Loucy (cell line): ENCODE measurements at regions not wholly inside any gene's neighbourhood (a gene's known extent, or its start where the extent isn't known, plus 50 kb on each side); places are given as distances from the start of the nearest gene placed in this dataset.

Experiments used
- H2AFZ ChIP-seq: fragments of 200-600 bp; sonication (generic); 2 replicates; pipeline ENCODE4 v1.6.0; 2016; ENCODE audit warnings: antibody characterized with exemption, mild to moderate bottlenecking, low read length, moderate library complexity
- H3F3A ChIP-seq: fragments of 200-600 bp; 2 replicates; pipeline ENCODE4 v1.6.0; 2016; ENCODE audit warnings: antibody characterized with exemption, low read depth, mild to moderate bottlenecking
- H3K27me3 ChIP-seq: fragments of 200-600 bp; sonication (generic); 2 replicates; pipeline ENCODE4 v1.6.1; 2014; ENCODE audit warnings: low read length, mild to moderate bottlenecking; ENCODE audit not compliant: insufficient read depth, poor library complexity, severe bottlenecking
- H3K36me3 ChIP-seq: fragments of 200-600 bp; sonication (generic); 2 replicates; pipeline ENCODE4 v1.6.1; 2016; ENCODE audit warnings: low read length; ENCODE audit not compliant: insufficient read depth
- H3K4me1 ChIP-seq: fragments of 200-600 bp; sonication (generic); 2 replicates; pipeline ENCODE4 v1.5.1; 2014; ENCODE audit warnings: low read length, mild to moderate bottlenecking; ENCODE audit not compliant: insufficient read depth, poor library complexity, severe bottlenecking
- H3K4me2 ChIP-seq: fragments of 200-600 bp; sonication (generic); 2 replicates; pipeline ENCODE4 v1.6.0; 2014; ENCODE audit warnings: antibody characterized with exemption, low read length, low read depth, mild to moderate bottlenecking; ENCODE audit not compliant: poor library complexity, severe bottlenecking
- H3K4me3 ChIP-seq: fragments of 200-600 bp; sonication (generic); 2 replicates; pipeline ENCODE4 v1.5.1; 2014; ENCODE audit warnings: low read length, mild to moderate bottlenecking, mixed read lengths; ENCODE audit not compliant: poor library complexity, severe bottlenecking
- H3K79me2 ChIP-seq: fragments of 200-600 bp; sonication (generic); 2 replicates; pipeline ENCODE4 v1.6.1; 2014; ENCODE audit warnings: low read length; ENCODE audit not compliant: insufficient read depth
- H3K9ac ChIP-seq: fragments of 200-600 bp; sonication (generic); 2 replicates; pipeline ENCODE4 v1.6.0; 2014; ENCODE audit warnings: mild to moderate bottlenecking, low read depth, low read length, moderate library complexity; ENCODE audit not compliant: poor library complexity, severe bottlenecking
- H3K9me2 ChIP-seq: fragments of 200-600 bp; sonication (generic); replicated peaks from 2 replicates; pipeline ENCODE4 v1.6.1; 2016; ENCODE audit warnings: low read depth, low read length, mixed read lengths
- H3K9me3 ChIP-seq: fragments of 200-600 bp; sonication (generic); 2 replicates; pipeline ENCODE4 v1.6.1; 2014; ENCODE audit warnings: mild to moderate bottlenecking, antibody characterized with exemption, low read length, low read depth; ENCODE audit not compliant: insufficient read depth
- H4K20me1 ChIP-seq: fragments of 200-600 bp; sonication (generic); 2 replicates; pipeline ENCODE4 v1.6.0; 2014; ENCODE audit warnings: antibody characterized with exemption, low read length, mild to moderate bottlenecking; ENCODE audit not compliant: insufficient read depth, poor library complexity, severe bottlenecking
- EZH2phosphoT487 ChIP-seq: fragments of 200-600 bp; IDR thresholded peaks from 2 replicates; pipeline ENCODE4 v1.6.1; 2018; ENCODE audit warnings: antibody characterized with exemption, mild to moderate bottlenecking, moderate library complexity, borderline replicate concordance
- TF ChIP-seq, protein P1 (sequence below): fragments of 200-600 bp; sonication (generic); conservative IDR thresholded peaks from 2 replicates; pipeline ENCODE4 v1.5.1; 2014; ENCODE audit warnings: mild to moderate bottlenecking, antibody characterized with exemption, low read length

DNA sequence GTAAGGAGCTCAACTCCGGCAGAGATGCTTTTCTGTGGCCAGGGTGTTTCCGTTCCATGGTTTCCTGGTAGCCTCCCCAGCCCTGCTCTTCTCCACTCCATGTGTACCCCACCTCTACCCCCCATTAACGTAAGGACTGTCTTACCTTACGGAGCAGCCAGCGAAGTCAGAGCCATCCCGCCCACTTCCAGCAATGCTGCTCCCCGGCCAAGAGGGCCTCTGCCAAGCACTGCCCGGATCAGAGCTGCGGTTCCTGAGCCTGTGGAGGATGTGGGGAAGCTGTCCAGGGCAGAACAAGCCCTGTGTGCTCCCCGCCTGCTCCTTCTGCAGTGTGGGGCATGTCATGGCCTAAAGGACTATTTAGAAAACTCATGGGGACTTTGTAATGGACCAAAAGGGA, 261.2 kb downstream of the GADD45G start:
- H3K4me2 ChIP-seq: no peak overlapping the region
- no peaks in the 10 kb centered on the region for H3K36me3 ChIP-seq

DNA sequence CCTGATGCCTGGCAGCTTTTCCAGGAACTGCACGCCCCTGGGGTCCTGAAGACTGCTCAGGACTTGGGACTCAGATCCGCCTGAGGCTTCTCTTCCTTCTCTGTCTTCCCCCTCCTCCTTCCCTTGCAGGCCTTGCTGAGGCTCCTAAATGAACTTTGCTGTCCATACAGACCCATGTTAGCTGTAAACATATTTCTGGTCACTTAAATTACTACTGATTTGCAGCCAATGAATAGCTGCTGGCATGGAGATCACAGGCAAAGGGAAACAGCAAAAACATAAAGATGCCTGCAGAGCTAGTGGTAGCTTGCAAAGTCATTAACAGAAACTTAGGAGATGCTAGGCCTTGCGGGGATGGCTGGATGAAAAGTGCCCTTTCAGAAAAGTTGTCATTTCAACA, 261.9 kb downstream of the GADD45G start:
- Histone ChIP-seq H3K79me2 (no peaks in the 10 kb centered on the region), H3K4me2 (no peak overlapping the region), H4K20me1 (no peaks in the 10 kb centered on the region), H3K4me1 (no peaks in the 10 kb centered on the region), H3K36me3 (no peaks in the 10 kb centered on the region), H3K4me3 (no peak overlapping the region), H3K27me3 (no peaks in the 10 kb centered on the region), H3K9me3 (no peaks in the 10 kb centered on the region), H3K9me2 (no peaks in the 10 kb centered on the region), H2AFZ (no peak overlapping the region), H3F3A (no peaks in the 10 kb centered on the region), H3K9ac (no peak overlapping the region)
- TF ChIP-seq, protein P1, sequence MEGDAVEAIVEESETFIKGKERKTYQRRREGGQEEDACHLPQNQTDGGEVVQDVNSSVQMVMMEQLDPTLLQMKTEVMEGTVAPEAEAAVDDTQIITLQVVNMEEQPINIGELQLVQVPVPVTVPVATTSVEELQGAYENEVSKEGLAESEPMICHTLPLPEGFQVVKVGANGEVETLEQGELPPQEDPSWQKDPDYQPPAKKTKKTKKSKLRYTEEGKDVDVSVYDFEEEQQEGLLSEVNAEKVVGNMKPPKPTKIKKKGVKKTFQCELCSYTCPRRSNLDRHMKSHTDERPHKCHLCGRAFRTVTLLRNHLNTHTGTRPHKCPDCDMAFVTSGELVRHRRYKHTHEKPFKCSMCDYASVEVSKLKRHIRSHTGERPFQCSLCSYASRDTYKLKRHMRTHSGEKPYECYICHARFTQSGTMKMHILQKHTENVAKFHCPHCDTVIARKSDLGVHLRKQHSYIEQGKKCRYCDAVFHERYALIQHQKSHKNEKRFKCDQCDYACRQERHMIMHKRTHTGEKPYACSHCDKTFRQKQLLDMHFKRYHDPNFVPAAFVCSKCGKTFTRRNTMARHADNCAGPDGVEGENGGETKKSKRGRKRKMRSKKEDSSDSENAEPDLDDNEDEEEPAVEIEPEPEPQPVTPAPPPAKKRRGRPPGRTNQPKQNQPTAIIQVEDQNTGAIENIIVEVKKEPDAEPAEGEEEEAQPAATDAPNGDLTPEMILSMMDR: no peak
- TF ChIP-seq EZH2phosphoT487: no peak

More for the DNA sequence above, 261.2 kb downstream of the GADD45G start:
- Histone ChIP-seq H2AFZ (no peak overlapping the region), H3K9me3 (no peaks in the 10 kb centered on the region), H3K9ac (no peak overlapping the region), H4K20me1 (no peaks in the 10 kb centered on the region), H3K9me2 (no peaks in the 10 kb centered on the region), H3K27me3 (no peaks in the 10 kb centered on the region), H3K4me3 (no peak overlapping the region), H3K4me1 (no peaks in the 10 kb centered on the region), H3F3A (no peaks in the 10 kb centered on the region), H3K79me2 (no peaks in the 10 kb centered on the region)
- no peak for TF ChIP-seq EZH2phosphoT487
- TF ChIP-seq, protein P1: no peak

DNA sequence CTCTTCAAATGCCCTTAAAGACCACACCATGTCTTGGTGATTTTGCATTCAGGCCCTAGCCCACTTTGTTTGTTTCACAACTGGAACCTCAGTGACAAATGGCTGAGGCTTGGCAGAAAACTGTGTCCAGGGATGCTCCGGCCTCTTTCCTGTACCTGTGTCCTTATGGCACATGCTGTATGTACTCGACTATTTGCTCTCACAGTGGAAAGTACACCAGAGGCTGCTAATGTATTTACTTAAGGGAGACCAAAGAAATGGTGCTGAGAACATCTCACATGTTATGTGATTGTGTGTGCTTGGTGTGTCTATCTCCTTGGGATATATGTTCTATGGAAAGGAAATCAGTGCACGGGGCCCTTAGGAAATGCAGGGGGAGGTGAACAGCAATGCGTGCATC, 263.3 kb downstream of the GADD45G start:
- Histone ChIP-seq H3K4me3 (no peak overlapping the region), H3K9me2 (no peaks in the 10 kb centered on the region), H3F3A (no peaks in the 10 kb centered on the region), H3K4me2 (no peak overlapping the region), H3K4me1 (no peaks in the 10 kb centered on the region), H4K20me1 (no peaks in the 10 kb centered on the region), H3K27me3 (no peaks in the 10 kb centered on the region), H3K36me3 (no peaks in the 10 kb centered on the region), H3K9ac (no peak overlapping the region), H3K79me2 (no peaks in the 10 kb centered on the region), H2AFZ (no peak overlapping the region), H3K9me3 (no peaks in the 10 kb centered on the region)
- TF ChIP-seq, protein P1: no peak
- no peak for TF ChIP-seq EZH2phosphoT487
